GM23338 (cell line): ENCODE measurements at regions not wholly inside any gene's neighbourhood (a gene's known extent, or its start where the extent isn't known, plus 50 kb on each side); places are given as distances from the start of the nearest gene placed in this dataset.

Experiments used
- ATAC-seq: fragments of 200-7000 bp; cut with Tn5 transposase; 3 replicates; pipeline ENCODE4 v1.9.1; 2020
- DNase-seq: peaks from one replicate; pipeline ENCODE4 v3.0.0-alpha.2; 2015; ENCODE audit warnings: low spot score
- H2AFZ ChIP-seq: fragments of 200-600 bp; sonication (generic); 2 replicates; pipeline ENCODE4 v1.8.0; 2016; ENCODE audit warnings: antibody characterized with exemption, mild to moderate bottlenecking, moderate library complexity
- H3F3A ChIP-seq: fragments of 200-600 bp; sonication (generic); replicated peaks from 2 replicates; pipeline ENCODE4 v1.8.0; 2017; ENCODE audit warnings: antibody characterized with exemption, mixed run types, low read depth
- H3K27ac ChIP-seq: fragments of 200-600 bp; sonication (generic); 2 replicates; pipeline ENCODE4 v1.6.1; 2016; ENCODE audit warnings: low read depth
- H3K27me3 ChIP-seq: fragments of 200-600 bp; sonication (generic); 2 replicates; pipeline ENCODE4 v1.8.0; 2016; ENCODE audit warnings: mild to moderate bottlenecking, mixed run types, moderate library complexity; ENCODE audit not compliant: insufficient read depth
- H3K36me3 ChIP-seq: fragments of 200-600 bp; sonication (generic); 2 replicates; pipeline ENCODE4 v1.8.0; 2016; ENCODE audit warnings: mild to moderate bottlenecking; ENCODE audit not compliant: insufficient read depth
- H3K4me1 ChIP-seq: fragments of 200-600 bp; sonication (generic); 2 replicates; pipeline ENCODE4 v1.8.0; 2016; ENCODE audit warnings: mild to moderate bottlenecking, moderate library complexity; ENCODE audit not compliant: insufficient read depth
- H3K4me2 ChIP-seq: fragments of 200-600 bp; sonication (generic); 2 replicates; pipeline ENCODE4 v1.7.1; 2017; ENCODE audit warnings: mixed run types
- H3K4me3 ChIP-seq: fragments of 200-600 bp; sonication (generic); 2 replicates; pipeline ENCODE4 v1.6.1; 2016; ENCODE audit warnings: mixed run types
- H3K79me2 ChIP-seq: fragments of 200-600 bp; sonication (generic); replicated peaks from 2 replicates; pipeline ENCODE4 v1.8.0; 2017; ENCODE audit warnings: mild to moderate bottlenecking; ENCODE audit not compliant: insufficient read depth
- H3K9me2 ChIP-seq: fragments of 200-600 bp; sonication (generic); 2 replicates; pipeline ENCODE4 v1.8.0; 2017; ENCODE audit not compliant: insufficient read depth
- H4K20me1 ChIP-seq: fragments of 200-600 bp; sonication (generic); replicated peaks from 2 replicates; pipeline ENCODE4 v1.8.0; 2017; ENCODE audit warnings: mild to moderate bottlenecking; ENCODE audit not compliant: insufficient read depth
- H3K27ac Mint-ChIP-seq: 2 replicates; pipeline ENCODE4 v1.8.0; 2020; ENCODE audit warnings: inconsistent platforms, mild to moderate bottlenecking, moderate library complexity, mixed read lengths
- H3K27me3 Mint-ChIP-seq: 3 replicates; pipeline ENCODE4 v1.8.0; 2022; ENCODE audit warnings: low read depth, mild to moderate bottlenecking, moderate library complexity, mixed read lengths, inconsistent platforms; ENCODE audit not compliant: insufficient read depth, poor library complexity
- H3K36me3 Mint-ChIP-seq: 3 replicates; pipeline ENCODE4 v1.8.0; 2021; ENCODE audit warnings: low read depth, mild to moderate bottlenecking, inconsistent platforms, moderate library complexity, mixed read lengths
- H3K4me1 Mint-ChIP-seq: 3 replicates; pipeline ENCODE4 v1.8.0; 2020; ENCODE audit warnings: mild to moderate bottlenecking, inconsistent platforms, mixed read lengths
- H3K4me3 Mint-ChIP-seq: 3 replicates; pipeline ENCODE4 v1.8.0; 2021; ENCODE audit warnings: moderate library complexity, mild to moderate bottlenecking, inconsistent platforms, mixed read lengths
- H3K9me3 Mint-ChIP-seq: 3 replicates; pipeline ENCODE4 v1.8.0; 2020; ENCODE audit warnings: moderate library complexity, mild to moderate bottlenecking, inconsistent platforms, mixed read lengths
- CREB1 ChIP-seq: fragments of 250-450 bp; sonication (Bioruptor Pico); IDR thresholded peaks from 2 replicates; pipeline ENCODE4 v1.5.0; 2020; ENCODE audit warnings: low read depth, mild to moderate bottlenecking, moderate library complexity
- CTCF ChIP-seq, 2 experiments: fragments of 200-600 bp in 1 of 2; sonication (generic) in 1 of 2; conservative IDR thresholded peaks; 2 replicates each; pipeline versions ENCODE4 v1.5.1 to v1.6.1; 2016 to 2017; ENCODE audit warnings: antibody characterized with exemption in 2 of 2, low read depth in 2 of 2, mild to moderate bottlenecking in 2 of 2, moderate library complexity in 1 of 2
- ETS1 ChIP-seq: IDR thresholded peaks from 2 replicates; pipeline ENCODE4 v1.6.1; 2016; ENCODE audit warnings: antibody characterized with exemption
- EZH2 ChIP-seq: fragments of 200-600 bp; sonication (generic); IDR thresholded peaks from one replicate; pipeline ENCODE4 v1.8.0; 2017; ENCODE audit warnings: antibody characterized with exemption, mild to moderate bottlenecking, low read depth; ENCODE audit not compliant: unreplicated experiment
- EZH2phosphoT487 ChIP-seq: fragments of 200-600 bp; sonication (generic); IDR thresholded peaks from one replicate; pipeline ENCODE4 v1.8.1; 2018; ENCODE audit warnings: antibody characterized with exemption; ENCODE audit not compliant: unreplicated experiment
- JUNB ChIP-seq: IDR thresholded peaks from one replicate; pipeline ENCODE4 v1.6.1; 2016; ENCODE audit warnings: antibody characterized with exemption; ENCODE audit not compliant: unreplicated experiment
- NANOG ChIP-seq: IDR thresholded peaks from 2 replicates; pipeline ENCODE4 v1.6.1; 2016; ENCODE audit warnings: antibody characterized with exemption, borderline replicate concordance
- POLR2AphosphoS5 ChIP-seq: IDR thresholded peaks from 2 replicates; pipeline ENCODE4 v1.6.1; 2016; ENCODE audit warnings: antibody characterized with exemption, low read depth
- REST ChIP-seq: IDR thresholded peaks from one replicate; pipeline ENCODE4 v1.6.1; 2018; ENCODE audit warnings: antibody characterized with exemption; ENCODE audit not compliant: unreplicated experiment
- STAT1 ChIP-seq: IDR thresholded peaks from one replicate; pipeline ENCODE4 v1.6.1; 2016; ENCODE audit warnings: antibody characterized with exemption; ENCODE audit not compliant: unreplicated experiment
- ZNF114 ChIP-seq: fragments of 250-450 bp; sonication (Bioruptor Pico); IDR thresholded peaks from 2 replicates; pipeline ENCODE4 v1.5.0; 2020; ENCODE audit warnings: mild to moderate bottlenecking, moderate library complexity
- ZNF331 ChIP-seq: fragments of 250-450 bp; sonication (Bioruptor Pico); IDR thresholded peaks from 2 replicates; pipeline ENCODE4 v1.5.0; 2020; ENCODE audit warnings: low read depth, mild to moderate bottlenecking, moderate library complexity
- ZNF462 ChIP-seq: fragments of 250-450 bp; sonication (Bioruptor Pico); IDR thresholded peaks from 2 replicates; pipeline ENCODE4 v1.5.0; 2020; ENCODE audit warnings: mild to moderate bottlenecking, moderate library complexity

- H3K27ac Mint-ChIP-seq, result no peak overlapping the region
These were observed 372.8 kb upstream of the TBL1XR1 start for GRCh38 chr3:177569875-177570657.

More at GRCh38 chr3:177569875-177570657, 372.8 kb upstream of the TBL1XR1 start:
- no peak overlapping the region for H3K4me3 Mint-ChIP-seq
- H4K20me1 ChIP-seq, result no peaks in the 10 kb centered on the region
- no peak overlapping the region for H3K4me2 ChIP-seq
- H3K4me1 ChIP-seq, result peaks cover 6% of the 10 kb centered on the region; the same call in 1 of the 2 replicates
- peaks cover 33% of the 10 kb centered on the region for H3K4me1 Mint-ChIP-seq
- peaks cover 25% of the 10 kb centered on the region for H3K9me2 ChIP-seq
- no peaks in the 10 kb centered on the region for H3K27me3 ChIP-seq
- H3K79me2 ChIP-seq, result no peaks in the 10 kb centered on the region
- H3K27ac ChIP-seq, result no peak overlapping the region
- H3K9me3 Mint-ChIP-seq, result no peaks in the 10 kb centered on the region; the same call in 2 of the 3 replicates
- H3K4me3 ChIP-seq, result no peak overlapping the region
- peaks cover 5% of the 10 kb centered on the region for H3K27me3 Mint-ChIP-seq
- no peak for TF ChIP-seq REST
- TF ChIP-seq EZH2phosphoT487, result no peak
- no peak for TF ChIP-seq ZNF462
- no peak for TF ChIP-seq CTCF (conservative IDR thresholded peaks at IDR 0.05; ENCODE audit: low read depth in 2 of 2)
- TF ChIP-seq ZNF331 (CRISPR knock-in tag), result no peak
- no peak for TF ChIP-seq ZNF114 (CRISPR knock-in tag)
- no peak for TF ChIP-seq JUNB
- no peak for TF ChIP-seq STAT1
- TF ChIP-seq EZH2, result no peak
- no peak for TF ChIP-seq ETS1
- no peak for TF ChIP-seq POLR2AphosphoS5
- no peak for TF ChIP-seq NANOG
- TF ChIP-seq CREB1 (CRISPR knock-in tag), result no peak
- H3F3A ChIP-seq, result no peaks in the 10 kb centered on the region
- H3K36me3 Mint-ChIP-seq, result peaks cover 10% of the 10 kb centered on the region
- H3K36me3 ChIP-seq, result no peaks in the 10 kb centered on the region
- ATAC-seq, result no peak
- no peak for DNase-seq
- no peak overlapping the region for H2AFZ ChIP-seq
